ENCODE measurements at regions not wholly inside any gene's neighbourhood (a gene's known extent, or its start where the extent isn't known, plus 50 kb on each side); places are given as distances from the start of the nearest gene placed in this dataset.

- TF ChIP-seq SCRT2 (tag by site-specific recombination; IDR thresholded peaks at IDR 0.05) (peak; percentile 82), ZBTB21 (tag by site-specific recombination; IDR thresholded peaks at IDR 0.05) (peak; percentile 20; the same call in 1 of the 2 replicates)
These were observed 92.0 kb upstream of the MKLN1 start (continued) for GRCh38 chr7:131235489-131236317.

- H3K36me3 ChIP-seq (ENCODE audit: control insufficient read depth in 2 of 2, insufficient read depth in 1 of 2, low read length in 2 of 2), result no peaks in the 10 kb centered on the region
- ChIA-PET POLR2A (no interaction called here), CTCF (interaction anchor here (0.7 kb wide), 1 partner anchor 336 kb away, joined by 3 read pairs; no protein-coding TSS in a partner anchor)
- no peak overlapping the region for H3K4me3 ChIP-seq (ENCODE audit: low read depth, low read length)
- no peak overlapping the region for H3K27ac ChIP-seq (ENCODE audit: extremely low read depth, low read depth, low read length)
- H3K9me3 ChIP-seq (ENCODE audit: control insufficient read depth, insufficient read depth, low read depth, low read length), result no peaks in the 10 kb centered on the region
- no peaks in the 10 kb centered on the region for H3K4me1 ChIP-seq (ENCODE audit: control insufficient read depth, insufficient read depth, low read length)
- TF ChIP-seq GLIS2 (tag by site-specific recombination; IDR thresholded peaks at IDR 0.05) (no peak), ZBTB6 (tag by site-specific recombination; IDR thresholded peaks at IDR 0.05) (no peak), ZNF626 (tag by site-specific recombination; IDR thresholded peaks at IDR 0.05) (no peak), HIC1 (tag by site-specific recombination; IDR thresholded peaks at IDR 0.05) (no peak), MEIS1 (CRISPR knock-in tag; IDR thresholded peaks at IDR 0.05; ENCODE audit: borderline replicate concordance) (no peak), ZNF645 (tag by site-specific recombination; IDR thresholded peaks at IDR 0.05) (no peak), ZSCAN23 (tag by site-specific recombination; IDR thresholded peaks at IDR 0.05) (no peak), ZSCAN16 (tag by site-specific recombination; IDR thresholded peaks at IDR 0.05) (no peak), PRDM6 (tag by site-specific recombination; IDR thresholded peaks at IDR 0.05) (no peak), ZNF548 (tag by site-specific recombination; IDR thresholded peaks at IDR 0.05) (no peak), ZNF239 (tag by site-specific recombination; IDR thresholded peaks at IDR 0.05) (no peak), ZFP3 (tag by site-specific recombination; IDR thresholded peaks at IDR 0.05; ENCODE audit: low read depth) (no peak), ZNF398 (tag by site-specific recombination; IDR thresholded peaks at IDR 0.05) (no peak), SCRT1 (tag by site-specific recombination; IDR thresholded peaks at IDR 0.05; ENCODE audit: borderline replicate concordance) (no peak), ZNF488 (tag by site-specific recombination; IDR thresholded peaks at IDR 0.05) (no peak), ZNF146 (tag by site-specific recombination; IDR thresholded peaks at IDR 0.05) (no peak)
These were observed 91.4 kb upstream of the MKLN1 start for GRCh38 chr7:131236318-131236672.

Measured in HEK293 (cell line).